HG03469 (cell line): ENCODE measurements at regions not wholly inside any gene's neighbourhood (a gene's known extent, or its start where the extent isn't known, plus 50 kb on each side); places are given as distances from the start of the nearest gene placed in this dataset.

Experiments used
- ATAC-seq: cut with Tn5 transposase; IDR thresholded peaks from one replicate; pipeline ENCODE4 v1.9.1; 2021; ENCODE audit warnings: mild to moderate bottlenecking, moderate library complexity, moderate number of reproducible peaks; ENCODE audit not compliant: unreplicated experiment

DNA sequence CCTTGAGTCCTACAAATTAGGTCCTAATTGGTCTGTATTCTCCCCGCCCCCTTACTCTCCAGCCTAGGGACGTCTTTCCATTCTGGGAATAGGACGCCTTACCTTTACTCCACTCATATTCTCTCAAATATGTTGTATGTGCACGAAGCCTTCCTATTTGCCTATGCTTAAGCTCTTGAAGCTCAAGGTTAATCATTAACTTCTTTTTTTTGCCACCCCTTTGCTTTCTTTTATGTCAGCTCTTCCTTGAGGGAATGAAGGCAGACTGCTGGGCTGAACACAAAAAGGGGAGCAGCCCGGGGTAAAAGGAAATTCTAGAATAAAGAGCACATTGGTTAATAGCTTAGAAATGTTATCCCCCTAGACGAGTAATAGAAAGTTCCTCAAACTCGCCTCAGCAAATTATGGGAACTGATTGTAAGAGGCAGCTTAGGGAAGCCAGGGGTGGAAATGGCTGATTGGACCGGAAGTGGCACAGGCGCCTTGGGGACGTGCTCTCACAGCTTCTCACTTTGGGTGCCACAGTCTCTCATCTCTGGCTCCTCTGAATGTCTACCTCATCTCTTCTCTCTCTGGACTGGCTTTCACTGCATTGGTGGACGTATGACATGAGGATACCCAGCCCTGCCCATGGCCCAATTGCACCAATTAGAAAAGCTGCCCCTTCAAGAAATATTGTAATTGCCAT, 122.3 kb upstream of the IL12B start:
- no peak for ATAC-seq

DNA sequence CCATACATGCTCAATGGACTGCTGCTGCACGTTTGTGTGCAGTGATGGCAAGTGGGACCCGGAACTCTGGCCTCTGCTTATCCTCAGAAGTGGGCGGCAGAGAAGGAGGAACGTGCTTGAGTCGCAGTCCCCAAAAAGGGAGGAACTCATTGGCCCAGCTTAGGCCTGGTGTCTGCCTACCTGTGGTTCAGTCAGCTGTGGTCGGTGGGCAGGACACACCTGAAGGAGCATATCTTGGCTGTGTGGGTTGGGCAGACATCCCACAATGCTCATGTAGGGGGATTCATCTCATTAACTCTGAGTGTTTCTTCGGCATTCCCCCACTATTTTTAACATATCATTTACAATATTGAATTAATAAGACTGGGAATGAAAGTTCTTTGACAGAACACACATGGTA, 122.9 kb upstream of the IL12B start:
- ATAC-seq = no peak

DNA sequence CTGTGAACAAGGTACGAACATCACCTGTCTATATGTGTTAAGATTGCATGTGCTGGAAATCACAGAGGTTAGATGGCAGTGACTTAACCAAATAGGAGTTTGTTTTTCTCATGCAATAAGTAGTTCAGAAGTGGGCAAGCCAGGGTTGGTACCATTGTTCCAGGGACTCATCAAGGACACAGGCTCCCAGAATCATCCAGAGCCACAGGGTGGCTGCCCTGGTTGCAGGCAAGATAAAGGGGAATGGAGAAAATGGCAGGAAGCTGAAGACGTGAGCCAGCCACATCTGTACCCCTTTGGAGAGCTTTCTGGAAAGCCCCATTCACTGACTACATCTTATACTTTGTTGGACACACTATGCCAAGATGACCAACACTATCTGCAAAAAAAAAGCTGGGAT, 126.0 kb upstream of the IL12B start:
- ATAC-seq = no peak

DNA sequence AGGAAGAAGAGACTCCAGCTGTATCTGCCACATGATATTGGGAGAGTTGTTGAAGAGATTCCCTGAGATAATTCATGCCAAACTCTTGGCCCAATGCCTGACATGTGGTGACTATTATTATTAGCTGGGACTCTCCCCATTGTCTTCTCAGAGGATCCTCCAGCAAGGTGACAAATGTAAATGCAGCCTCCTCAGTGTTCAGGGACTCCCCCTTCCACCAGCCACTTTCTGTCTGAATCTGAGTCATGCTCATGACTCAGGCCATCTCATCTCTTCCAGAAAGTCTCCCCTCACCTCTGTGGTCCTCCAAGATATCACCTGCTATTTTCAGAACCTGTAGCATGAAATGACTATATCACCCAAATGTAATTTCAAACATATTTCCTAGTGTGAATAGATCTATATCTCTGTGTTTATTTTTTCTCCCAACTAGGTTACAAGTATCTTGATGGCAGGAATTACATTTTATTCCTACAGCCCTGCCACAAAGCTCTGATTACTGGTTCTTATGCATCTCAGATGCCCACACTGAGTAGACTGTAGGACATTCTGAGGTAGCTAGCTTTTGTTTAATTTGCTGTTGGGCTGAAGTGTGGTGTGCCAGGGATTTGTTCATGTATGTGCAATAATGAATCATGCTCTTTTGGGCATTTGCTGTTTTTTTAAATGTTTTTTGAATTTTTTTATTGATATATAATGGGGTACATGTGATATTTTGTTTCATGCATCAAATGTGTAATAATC, 126.6 kb upstream of the IL12B start:
- peak; percentile 68 for ATAC-seq

DNA sequence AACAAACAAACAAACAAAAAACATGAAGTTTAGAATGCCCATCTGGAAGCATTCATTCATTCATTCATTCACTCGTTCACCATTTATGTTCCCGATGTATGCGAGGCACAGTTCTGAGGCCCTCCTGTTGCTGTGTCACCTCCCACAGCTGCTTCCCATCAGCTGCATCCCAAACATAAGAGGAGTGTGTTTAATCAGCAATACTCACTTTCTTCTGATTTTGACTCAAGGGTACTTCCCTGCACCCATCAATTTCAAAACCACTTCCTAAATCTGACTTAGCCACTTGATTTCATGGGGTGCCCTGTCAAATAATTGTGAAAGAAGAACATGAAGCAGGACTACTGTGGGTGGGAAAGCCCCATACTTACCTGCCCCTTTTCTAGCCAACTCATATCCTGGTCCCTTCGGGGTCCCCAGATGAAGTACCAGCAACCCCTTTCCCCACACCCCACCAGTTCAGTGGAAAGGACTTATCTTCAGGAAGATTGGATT, 128.0 kb upstream of the IL12B start:
- peak; percentile 26 for ATAC-seq

DNA sequence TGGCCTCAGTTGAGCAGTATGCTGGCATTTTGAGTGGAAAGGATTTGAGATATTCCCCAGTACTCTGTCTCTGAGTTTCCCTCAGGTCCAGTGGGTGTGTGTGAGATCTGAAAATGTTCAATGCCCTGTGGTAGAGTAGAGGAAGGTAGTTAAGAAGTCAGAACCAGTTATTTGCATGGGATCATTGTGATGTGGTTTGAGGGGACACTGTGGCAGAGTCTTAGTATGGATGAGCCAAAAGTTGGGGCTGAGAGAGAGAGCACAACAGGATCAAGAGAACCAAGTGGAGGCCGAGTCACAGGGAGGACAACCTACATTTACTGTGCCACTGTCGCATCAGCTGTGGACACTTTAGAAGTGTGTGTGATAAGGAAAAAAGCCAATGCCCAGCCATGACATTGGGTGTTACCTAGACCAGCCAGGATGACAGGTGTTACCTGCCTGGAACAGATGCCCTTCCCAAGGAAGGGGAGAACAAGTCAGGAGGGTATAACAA, 128.9 kb upstream of the IL12B start:
- ATAC-seq = no peak

DNA sequence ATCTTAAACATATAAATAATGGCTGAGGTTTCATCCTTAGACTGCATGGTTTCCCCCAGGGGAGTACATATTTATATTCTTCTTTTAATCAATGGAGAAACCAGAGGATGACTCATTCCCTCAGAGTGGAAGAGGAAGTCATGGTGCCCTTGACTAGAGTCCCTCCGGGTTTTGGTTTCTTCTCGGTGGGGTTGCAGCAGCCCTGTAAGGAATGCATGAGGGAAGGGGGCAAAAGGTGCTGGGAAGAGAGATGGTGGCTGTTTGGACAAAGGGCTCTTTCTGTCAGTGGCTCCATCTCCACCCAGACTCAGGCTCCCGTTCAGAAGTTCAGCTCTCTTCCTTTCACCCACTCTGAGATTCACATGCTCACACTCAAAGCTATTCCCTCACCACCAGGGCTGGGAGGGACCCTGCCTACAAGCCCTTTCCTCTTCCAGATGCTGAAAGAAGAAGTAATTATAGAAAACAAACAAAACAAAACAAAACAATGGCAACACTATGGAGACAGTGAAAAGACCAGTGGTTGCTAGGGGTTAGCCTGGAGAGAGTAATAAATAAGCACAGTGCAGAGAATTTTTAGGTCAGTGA, 129.8 kb upstream of the IL12B start:
- ATAC-seq = no peak

DNA sequence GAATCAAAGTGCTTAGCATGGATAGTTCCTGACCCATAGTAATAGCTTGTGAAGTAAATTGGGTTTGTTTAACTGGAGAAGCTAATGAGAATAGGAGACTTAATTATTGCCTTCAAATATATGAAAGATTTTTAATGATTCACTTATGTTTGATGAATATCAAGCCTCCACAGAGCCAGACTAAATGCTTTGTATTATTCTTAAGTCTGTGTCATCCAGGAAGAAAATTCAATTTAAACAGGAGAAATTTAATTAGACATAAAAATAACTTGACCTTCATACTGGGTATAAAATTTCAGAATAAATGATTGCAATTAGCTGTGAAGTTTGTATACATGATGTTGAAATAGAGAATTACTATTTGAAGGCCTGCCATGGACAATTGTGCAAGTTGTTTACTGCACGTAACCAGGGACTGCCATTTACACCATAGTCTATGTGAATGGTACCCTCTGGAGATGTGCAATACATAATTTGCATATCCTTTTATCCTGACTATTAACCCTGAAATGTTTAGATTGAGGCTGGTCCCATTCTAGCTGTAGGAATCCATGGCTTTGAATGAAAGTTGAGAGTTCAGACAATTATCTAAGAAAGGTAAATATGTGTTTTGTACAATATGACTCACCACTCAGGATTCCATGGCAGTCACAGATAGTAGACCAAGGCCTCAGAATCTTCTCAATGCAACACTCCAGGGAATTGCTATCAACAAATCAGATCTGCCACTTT, 133.5 kb upstream of the IL12B start:
- no peak for ATAC-seq

DNA sequence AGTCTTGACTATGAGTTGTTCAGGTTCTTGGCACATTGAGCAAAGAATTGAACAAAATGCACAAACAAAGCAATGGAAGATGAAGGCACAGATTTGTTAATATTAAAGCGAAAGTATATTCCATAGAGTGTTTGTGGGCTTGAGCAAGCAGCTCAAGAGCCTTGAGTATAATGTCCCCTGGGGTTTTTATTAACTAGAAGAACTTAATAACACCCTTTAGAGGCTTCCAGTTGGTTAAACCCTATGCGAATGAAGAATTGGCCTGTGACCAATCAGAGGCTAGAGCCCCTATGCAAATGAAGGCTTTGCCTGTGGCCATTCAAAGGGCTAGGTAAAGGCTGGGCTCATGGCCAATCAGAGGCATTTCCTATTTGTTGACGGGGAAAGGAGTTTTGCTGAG, 135.3 kb upstream of the IL12B start:
- no peak for ATAC-seq

DNA sequence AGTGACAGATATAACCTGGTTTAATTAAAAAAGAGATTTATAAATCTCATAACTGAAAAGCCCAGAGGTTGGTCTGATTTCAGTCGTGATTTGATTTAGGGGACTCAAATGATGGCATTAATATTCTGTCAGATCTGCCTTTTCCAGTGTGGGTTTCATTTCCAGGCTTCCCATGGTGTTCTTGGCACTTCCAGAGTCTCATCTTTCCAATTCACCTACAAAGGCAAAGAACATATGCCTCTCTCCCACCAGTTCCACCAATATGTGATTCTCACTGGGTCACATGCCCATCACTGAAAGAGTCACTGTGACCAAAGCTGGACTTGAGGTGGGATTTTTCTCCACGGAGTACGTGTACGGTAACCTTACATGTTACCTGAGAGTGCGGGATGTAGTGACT, 137.4 kb upstream of the IL12B start:
- ATAC-seq = no peak

DNA sequence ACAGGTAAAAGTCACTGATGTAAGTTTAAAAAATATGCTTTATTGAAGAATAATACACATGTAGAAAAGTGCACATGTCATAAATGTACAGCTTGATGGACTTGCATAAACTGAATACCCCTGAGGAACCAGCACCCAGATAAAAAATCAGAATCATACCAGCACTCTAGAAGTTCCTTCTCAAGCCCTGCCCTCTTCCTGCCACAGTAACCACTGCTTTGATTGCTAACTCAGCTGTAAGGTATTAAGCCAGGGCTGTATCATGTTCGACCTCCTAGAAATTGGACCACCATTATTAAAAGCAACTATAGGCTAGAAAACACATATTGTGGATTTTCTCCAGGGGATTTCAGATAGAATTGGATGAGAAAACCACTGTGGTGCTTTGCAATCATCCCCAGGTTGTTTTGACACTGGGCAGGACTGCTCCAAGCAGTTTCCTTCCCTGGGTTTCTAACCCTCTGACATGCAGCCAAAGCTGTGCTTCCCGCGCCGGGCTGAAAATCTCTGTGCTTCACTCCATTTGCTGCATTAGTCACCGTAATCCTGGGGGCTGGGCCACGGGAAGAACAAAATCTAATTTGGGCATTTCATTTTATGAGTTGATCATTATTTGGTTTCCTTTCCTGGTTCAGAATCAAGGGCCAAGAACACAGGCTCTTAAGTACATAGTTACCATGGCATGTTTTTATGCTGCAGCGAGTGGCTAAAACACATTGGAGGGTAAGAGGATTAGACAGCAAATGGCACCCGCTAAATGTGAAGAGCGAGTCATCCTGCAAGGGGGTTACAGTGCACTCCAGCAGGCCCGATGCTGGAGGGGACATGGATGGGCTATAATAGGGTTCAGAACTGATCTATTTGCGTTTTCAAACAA, 139.4 kb upstream of the IL12B start:
- peak; percentile 82 for ATAC-seq

DNA sequence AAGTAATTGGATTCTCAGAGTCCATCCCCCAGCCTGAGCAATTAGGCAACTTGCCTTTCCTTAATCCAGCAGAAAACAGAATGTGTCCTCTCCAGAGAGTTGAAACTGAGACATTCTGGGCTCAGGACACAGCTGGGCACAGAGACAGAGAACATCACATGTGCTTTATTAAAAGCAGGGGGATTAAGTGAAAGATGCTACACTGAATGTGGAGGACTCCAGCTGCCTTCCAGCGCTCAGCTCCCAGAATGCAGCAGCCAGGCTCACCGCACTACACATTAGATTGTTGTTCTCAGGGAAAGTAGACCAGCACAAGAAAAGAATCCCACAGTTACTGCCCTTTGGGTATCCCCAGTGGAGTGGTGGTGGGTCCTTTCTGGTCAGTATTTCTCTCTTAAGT, 141.6 kb upstream of the IL12B start:
- no peak for ATAC-seq

DNA sequence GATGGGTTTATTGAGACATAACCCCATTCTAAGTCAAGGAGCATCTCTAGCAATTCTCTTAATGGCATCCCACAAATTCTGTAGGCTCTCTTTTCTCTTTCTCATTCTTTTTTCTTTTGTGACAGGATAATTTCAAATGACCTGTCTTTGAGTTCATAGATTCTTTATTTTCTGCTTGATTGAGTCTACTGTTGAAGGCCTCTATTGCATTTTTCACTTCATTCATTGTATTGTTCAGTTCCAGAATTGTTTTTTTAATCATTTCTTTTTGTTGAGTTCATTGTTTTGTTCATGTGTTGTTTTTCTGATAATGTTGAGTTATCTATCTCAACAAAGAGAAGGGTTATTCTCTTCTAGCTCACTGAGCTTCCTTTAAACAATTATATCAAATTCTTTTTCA, 144.7 kb upstream of the IL12B start:
- no peak for ATAC-seq

DNA sequence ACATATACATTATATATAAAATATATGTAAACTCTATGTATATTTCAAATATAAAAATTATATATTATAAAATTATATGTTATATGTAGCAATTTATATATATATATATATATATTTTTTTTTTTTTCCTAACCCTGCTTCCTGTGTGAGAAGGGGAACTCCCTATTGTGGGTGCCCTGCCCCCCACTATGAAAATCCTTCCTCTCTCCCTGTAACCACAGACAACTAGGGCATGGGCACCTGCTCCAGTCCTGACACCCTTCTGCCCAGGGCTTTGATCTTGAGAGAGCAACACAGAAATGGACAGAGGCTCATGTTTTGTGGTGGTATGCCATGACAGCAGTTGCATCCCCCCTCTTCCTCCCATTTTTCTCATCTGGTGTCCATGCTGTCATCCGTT, 148.7 kb upstream of the IL12B start:
- no peak for ATAC-seq

DNA sequence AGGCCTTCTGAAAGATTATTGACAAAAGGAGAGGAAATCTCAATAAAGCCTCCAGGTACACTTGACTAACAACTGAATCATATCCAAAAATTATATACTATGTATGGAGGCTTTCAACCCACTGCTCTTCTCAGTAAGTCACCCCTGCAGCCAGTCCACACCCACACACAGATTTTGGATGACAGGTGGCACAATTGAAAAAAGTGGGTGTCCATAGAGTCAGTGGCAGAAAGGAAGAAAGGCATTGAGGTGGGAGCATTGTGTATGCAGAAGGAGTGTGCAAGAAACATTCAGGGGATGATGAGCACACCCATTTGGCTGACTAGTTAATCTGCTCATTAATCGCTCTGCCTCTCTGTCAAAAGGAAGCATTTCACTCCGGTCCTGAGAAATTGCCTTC, 150.6 kb upstream of the IL12B start:
- ATAC-seq = no peak

DNA sequence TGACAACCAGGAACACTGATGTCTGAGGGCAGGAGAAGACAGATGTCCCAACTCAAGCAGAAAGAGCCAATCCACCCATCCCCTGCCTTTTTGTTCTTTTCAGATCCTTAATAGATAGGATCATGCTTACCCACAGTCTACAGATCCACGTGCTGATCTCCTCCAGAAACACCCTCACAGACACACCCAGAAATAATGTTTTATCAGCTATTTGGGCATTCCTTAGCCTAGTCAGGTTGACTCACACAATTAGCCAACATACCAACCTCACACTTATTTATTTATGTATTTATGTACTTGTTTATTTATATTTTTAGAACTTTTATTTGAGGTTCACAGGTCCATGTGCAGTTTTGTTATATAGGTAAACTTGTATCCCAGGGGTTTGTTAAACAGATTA, 151.5 kb upstream of the IL12B start:
- no peak for ATAC-seq

DNA sequence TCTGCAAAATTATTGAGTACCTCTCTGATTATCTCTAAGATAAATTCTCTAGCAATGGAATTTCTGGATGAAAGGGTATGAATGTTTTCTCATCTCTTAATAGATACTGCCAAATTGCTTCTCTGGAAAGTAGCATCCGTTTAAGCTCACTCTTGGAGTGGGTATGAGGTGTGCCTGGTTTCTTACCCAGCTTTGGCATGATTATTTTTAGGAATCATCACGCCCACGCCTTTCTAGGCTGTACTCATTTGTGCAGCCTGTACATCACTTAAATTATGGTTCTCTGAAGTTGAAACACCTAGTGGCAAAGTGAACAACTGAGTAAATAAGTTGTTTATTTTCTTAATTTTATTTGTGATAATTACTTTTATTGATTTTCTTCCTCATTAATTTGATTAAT, 156.5 kb upstream of the IL12B start:
- ATAC-seq = no peak

DNA sequence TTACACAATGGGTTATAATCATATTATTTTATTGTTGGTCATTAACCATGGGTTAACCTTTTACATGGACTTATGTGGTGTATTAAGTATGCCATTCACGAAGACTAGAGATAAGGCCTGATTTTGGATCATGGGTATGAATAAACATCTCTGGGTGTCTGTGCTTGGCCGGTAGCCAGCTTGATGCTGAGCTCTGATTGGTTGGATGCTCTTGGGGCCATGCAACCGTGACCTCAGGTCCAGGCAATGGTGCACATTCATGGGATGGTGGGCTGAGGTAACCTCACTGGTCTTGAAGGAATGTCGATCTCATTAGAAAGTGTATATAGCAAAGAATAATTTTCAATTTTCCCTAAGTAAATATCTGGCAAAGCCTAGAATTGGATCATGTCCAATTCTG, 158.2 kb upstream of the IL12B start:
- ATAC-seq = no peak

DNA sequence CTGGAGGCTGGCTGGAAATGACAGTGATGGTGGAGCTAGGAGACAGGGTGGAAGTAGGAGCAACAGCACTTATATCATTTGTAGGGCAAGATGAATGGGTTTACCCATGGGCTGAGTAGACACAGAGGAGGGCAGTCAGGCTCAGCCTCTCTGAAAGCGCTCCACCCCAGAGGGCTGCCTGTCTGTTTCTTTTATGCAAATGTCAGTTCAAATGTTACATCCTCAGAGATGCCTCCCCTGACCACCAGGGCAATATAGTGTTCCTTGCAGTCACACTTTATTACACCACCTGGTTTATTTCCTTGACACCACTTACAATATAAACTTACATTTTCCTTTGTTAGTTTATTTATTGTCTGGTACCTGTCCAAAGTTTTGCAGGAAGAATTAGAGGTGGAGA, 159.5 kb upstream of the IL12B start:
- no peak for ATAC-seq

DNA sequence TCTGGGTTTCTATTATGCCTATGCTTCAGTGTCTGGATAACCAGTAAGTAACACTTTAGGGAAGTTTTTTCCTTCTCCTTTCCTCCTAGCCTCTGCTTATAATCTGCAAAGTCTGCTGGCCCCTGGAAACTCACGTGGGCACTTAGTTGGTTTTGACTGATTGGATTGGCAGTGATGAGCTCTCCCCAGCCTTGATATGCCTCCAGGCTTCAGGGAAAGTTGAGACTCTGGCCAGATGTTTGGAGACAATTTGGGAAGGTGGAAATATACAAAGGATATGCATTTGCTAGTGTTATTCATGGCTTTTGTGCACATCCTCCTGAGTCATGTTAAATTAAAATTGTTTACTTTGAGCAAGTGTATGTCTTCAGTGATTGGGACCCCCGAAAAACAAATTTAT, 160.2 kb upstream of the IL12B start:
- ATAC-seq = no peak
